Hypothalamus (tissue), 51 donors: ENCODE measurements at regions not wholly inside any gene's neighbourhood (a gene's known extent, or its start where the extent isn't known, plus 50 kb on each side); places are given as distances from the start of the nearest gene placed in this dataset.
"Not testable (repeated sequence)": the region's sequence is repeated elsewhere in the genome, so short reads cannot be mapped to it uniquely, and the experiment has no call there.

Experiments
- DNase-seq, 51 donors: peaks; one replicate each; lab custom pipeline; 2025; lab: John Stamatoyannopoulos, UW

- peak in 1 of 51 donors; percentile 39 for DNase-seq
These were observed 182.7 kb upstream of the MKLN1 start for GRCh38 chr7:131145026-131145425.

DNA sequence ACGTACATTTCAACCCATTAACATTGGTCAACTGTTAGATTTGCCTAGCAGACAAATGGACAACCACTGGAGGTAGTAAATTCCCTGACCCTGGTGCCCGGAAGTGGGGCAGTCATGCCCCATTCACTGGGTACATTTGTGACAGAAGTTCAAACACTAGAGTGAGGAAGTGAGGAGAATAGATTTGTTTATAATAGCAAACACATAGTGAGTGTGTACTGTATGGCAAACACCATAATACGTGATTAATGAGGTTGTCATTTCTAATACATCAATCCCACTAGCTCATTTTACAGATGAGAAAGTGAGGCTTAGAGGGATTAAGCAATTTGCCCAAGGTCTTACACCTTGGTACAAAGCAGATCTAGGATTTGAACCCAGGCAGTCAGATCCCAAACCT, 181.9 kb upstream of the MKLN1 start:
- no peak for DNase-seq

GRCh38 chr7:131147604-131148003, 180.1 kb upstream of the MKLN1 start:
- DNase-seq = peak in 3 of 51 donors; percentile 3 to 19 (median 14)

DNA sequence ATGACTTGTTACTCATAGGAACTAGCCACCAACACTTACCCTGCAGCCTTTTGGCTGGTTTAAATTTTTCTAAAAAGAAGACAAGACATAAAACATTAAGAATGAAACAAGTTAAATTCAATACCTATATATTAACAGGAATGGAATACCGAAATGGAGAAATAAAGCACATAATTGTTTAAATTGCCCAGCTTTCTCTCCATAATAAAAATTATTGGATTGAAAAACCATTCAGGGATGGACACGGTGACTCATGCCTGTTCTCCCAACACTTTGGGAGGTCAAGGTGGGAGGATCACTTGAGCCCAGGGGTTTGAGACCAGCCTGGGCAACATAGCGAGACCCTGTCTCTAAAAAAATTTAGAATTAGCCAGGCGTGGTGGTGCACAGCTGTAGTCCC, 179.4 kb upstream of the MKLN1 start:
- DNase-seq = no peak

GRCh38 chr7:131148708-131149428, 178.8 kb upstream of the MKLN1 start:
- DNase-seq = no peak

- no peak for DNase-seq
These were observed 178.3 kb upstream of the MKLN1 start for GRCh38 chr7:131149429-131149773.

- no peak for DNase-seq
These were observed 177.8 kb upstream of the MKLN1 start for GRCh38 chr7:131149840-131150239.

DNA sequence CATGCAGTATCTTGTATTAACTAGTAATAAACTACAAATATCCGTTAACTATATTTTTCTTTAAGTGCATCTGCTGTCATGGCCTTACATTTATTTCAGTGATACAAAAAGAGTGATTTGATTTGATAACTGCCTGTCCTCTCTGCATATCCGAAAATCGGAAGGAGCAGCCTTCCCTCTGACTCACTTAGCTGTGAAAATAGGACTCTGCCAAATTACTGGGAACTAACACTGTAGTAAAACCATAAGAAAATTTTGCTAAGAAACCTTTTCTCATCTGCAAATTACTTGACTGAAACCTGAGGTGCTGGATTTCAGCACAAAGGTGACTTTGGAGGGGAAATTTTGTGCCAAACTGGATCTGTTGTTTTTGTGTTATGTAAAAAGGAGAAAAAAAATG, 176.6 kb upstream of the MKLN1 start:
- peak in 1 of 51 donors; percentile 11 for DNase-seq

- DNase-seq = no peak
These were observed 174.9 kb upstream of the MKLN1 start for GRCh38 chr7:131152766-131153165.

- no peak for DNase-seq
These were observed 173.3 kb upstream of the MKLN1 start for GRCh38 chr7:131154380-131154779.

DNA sequence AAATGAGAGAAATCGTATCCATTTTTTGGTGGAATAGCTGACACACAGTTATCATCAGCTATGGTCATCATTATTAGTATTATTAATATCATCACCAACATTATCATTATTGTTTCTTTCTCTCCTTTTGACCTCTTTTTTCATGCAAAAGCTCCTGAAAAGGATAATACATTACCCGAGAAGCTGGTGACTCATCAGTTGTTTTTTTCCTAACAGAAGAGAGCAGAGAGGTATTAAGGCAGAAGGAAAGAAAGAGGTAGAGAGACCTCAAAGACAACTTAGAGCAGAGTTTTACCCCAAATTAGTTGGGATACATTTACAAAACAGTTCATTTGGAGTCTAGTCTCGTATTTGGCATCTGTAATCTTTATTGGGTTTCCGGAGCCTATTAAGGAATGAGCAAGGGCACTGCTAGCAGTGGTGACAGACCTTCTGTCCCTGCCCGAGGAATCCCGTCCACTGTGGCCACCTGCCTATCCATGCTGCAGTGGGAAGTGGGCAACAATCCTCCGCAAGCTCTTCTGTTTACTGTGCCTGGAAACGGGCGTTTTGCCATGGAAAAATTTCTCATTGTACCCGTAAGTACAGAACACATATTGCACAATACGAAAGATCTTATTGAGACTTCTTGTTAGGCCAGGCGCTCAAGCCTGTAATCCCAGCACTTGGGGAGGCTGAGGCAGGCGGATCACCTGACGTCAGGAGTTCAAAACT, 170.0 kb upstream of the MKLN1 start:
- DNase-seq = peak in 1 of 51 donors; percentile 5

DNA sequence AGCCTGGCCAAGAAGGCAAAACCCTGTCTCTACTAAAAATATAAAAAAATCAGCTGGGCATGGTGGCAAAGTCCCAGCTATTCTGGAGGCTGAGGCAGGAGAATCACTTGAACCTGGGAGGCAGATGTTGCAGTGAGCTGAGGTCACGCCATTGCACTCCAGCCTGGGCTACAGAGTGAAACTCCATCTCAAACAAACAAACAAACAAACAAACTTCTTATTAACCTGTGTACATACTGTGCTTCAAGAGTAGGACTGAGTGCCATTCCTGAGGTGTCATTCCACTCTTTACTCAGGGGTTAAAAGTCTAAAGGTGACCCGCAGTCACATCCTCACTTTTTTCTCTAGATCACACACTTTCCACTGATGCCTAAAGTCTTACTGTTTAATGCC, 169.4 kb upstream of the MKLN1 start:
- not testable (repeated sequence) for DNase-seq

DNA sequence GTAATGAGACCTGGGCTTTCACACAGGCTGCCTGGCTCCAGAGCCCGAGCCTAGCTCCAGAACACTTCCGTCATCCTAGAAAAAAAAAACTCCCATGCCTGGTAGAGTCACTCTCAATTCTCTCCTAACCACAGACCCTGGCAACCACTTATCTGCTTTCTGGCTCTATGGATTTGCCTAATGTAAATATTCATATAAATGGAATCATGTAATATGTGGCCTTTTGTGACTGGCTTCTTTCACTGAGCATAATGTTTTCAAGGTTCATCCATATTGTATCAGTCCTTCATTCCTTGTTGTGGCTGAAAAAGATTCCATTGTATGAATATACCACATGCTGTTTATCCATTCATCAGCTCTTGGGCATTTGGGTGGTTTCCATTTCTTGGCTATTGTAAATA, 167.7 kb upstream of the MKLN1 start:
- DNase-seq = no peak

DNA sequence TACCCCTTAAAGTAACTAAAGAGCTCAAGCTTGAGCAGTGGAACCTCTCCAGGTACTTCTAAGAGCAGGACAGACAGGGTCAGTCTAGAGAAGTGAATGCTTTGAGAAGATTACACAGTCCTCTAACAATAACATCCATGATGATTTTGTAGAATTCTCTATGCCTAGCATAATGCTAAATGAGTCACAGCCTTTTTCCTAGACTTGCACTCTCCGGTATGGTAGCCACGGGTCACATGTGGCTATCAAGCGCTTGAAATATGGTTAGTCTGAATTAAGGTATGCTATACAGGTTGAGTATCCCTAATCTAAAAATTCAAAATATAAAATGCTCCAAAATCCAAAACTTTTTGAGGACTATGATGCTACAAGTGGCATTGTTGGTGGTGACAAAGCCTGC, 166.6 kb upstream of the MKLN1 start:
- no peak for DNase-seq

GRCh38 chr7:131164025-131164925, 163.4 kb upstream of the MKLN1 start:
- DNase-seq = no peak

DNA sequence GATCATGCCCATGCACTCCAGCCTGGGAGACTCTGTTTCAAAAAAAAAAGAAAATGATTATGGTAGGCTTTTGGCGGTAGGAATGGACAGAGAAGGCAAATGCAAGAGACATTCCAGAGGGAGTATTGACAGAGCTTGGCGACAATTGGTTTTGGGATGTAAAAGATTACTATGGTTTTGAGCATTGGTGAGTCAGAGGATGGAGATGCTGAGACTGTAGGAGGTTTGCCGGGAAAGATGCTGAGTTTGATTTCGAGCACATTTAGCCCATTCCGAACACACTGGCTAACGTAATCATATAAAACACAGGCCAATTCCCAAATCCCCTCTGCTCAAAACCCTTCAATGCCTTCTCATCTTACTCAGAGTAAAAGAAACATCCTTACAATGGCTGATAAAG, 161.6 kb upstream of the MKLN1 start:
- no peak for DNase-seq

GRCh38 chr7:131170440-131171271, 157.0 kb upstream of the MKLN1 start:
- no peak for DNase-seq

- no peak for DNase-seq
These were observed 154.4 kb upstream of the MKLN1 start for GRCh38 chr7:131173145-131173890.

- no peak for DNase-seq
These were observed 153.3 kb upstream of the MKLN1 start for GRCh38 chr7:131174391-131174790.

DNA sequence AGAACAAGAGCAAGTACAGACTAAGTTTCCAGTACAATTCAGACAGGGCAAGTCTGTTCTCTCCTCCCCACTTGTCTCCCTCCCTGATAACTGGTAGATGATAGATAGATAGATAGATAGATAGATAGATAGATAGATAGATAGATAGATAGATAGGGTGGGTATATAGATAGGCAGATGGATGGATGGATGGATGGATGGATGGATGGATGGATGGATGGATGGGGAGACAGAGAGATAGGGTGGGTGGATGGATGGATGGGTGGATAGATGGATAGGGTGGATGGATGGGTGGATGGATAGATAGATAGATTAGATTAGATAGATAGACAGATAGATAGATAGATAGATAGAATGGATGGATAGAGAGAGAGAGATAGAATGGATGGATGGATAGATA, 152.8 kb upstream of the MKLN1 start:
- DNase-seq = no peak
